Neutrophil (primary cell): ENCODE measurements at regions not wholly inside any gene's neighbourhood (a gene's known extent, or its start where the extent isn't known, plus 50 kb on each side); places are given as distances from the start of the nearest gene placed in this dataset.

ENCODE experiments used
- H3K27ac ChIP-seq: fragments of 200-600 bp; sonication (generic); 2 replicates; pipeline ENCODE4 v1.5.1; 2016; ENCODE audit warnings: mild to moderate bottlenecking, moderate library complexity
- H3K27me3 ChIP-seq: fragments of 200-600 bp; sonication (generic); 2 replicates; pipeline ENCODE4 v1.6.0; 2016; ENCODE audit warnings: mild to moderate bottlenecking
- H3K36me3 ChIP-seq: fragments of 200-600 bp; sonication (generic); 2 replicates; pipeline ENCODE4 v1.5.1; 2017
- H3K4me1 ChIP-seq, 2 experiments: fragments of 200-600 bp in 1 of 2; sonication (generic) in 1 of 2; 1 replicate in 1 of 2; 2 replicates in 1 of 2; pipeline versions ENCODE4 v1.5.1 to v1.6.1; 2013 to 2016; ENCODE audit warnings: low read depth in 1 of 2, low read length in 1 of 2, mild to moderate bottlenecking in 1 of 2, moderate library complexity in 1 of 2; ENCODE audit not compliant: control insufficient read depth in 1 of 2, insufficient read depth in 1 of 2
- H3K4me3 ChIP-seq, 2 experiments: fragments of 200-600 bp in 1 of 2; sonication (generic) in 1 of 2; 1 replicate in 1 of 2; 2 replicates in 1 of 2; pipeline ENCODE4 v1.5.1; 2013 to 2016; ENCODE audit warnings: low read depth in 1 of 2, low read length in 1 of 2, mild to moderate bottlenecking in 1 of 2, moderate library complexity in 1 of 2
- H3K9me3 ChIP-seq: fragments of 200-600 bp; sonication (generic); 2 replicates; pipeline ENCODE4 v1.5.1; 2016
- TF ChIP-seq, protein P1 (sequence below): fragments of 200-600 bp; sonication (generic); IDR thresholded peaks from 2 replicates; pipeline ENCODE4 v1.5.1; 2016; ENCODE audit warnings: antibody characterized with exemption

- no peak overlapping the region for H3K4me3 ChIP-seq
- TF ChIP-seq, protein P1, sequence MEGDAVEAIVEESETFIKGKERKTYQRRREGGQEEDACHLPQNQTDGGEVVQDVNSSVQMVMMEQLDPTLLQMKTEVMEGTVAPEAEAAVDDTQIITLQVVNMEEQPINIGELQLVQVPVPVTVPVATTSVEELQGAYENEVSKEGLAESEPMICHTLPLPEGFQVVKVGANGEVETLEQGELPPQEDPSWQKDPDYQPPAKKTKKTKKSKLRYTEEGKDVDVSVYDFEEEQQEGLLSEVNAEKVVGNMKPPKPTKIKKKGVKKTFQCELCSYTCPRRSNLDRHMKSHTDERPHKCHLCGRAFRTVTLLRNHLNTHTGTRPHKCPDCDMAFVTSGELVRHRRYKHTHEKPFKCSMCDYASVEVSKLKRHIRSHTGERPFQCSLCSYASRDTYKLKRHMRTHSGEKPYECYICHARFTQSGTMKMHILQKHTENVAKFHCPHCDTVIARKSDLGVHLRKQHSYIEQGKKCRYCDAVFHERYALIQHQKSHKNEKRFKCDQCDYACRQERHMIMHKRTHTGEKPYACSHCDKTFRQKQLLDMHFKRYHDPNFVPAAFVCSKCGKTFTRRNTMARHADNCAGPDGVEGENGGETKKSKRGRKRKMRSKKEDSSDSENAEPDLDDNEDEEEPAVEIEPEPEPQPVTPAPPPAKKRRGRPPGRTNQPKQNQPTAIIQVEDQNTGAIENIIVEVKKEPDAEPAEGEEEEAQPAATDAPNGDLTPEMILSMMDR = no peak
- no peaks in the 10 kb centered on the region for H3K9me3 ChIP-seq
- H3K27me3 ChIP-seq = no peaks in the 10 kb centered on the region
- H3K4me1 ChIP-seq = no peaks in the 10 kb centered on the region
- no peaks in the 10 kb centered on the region for H3K36me3 ChIP-seq
- H3K27ac ChIP-seq = no peak overlapping the region
These were observed 142.3 kb upstream of the STT3B start for GRCh38 chr3:31390466-31390865.

GRCh38 chr3:31391150-31391549, 141.6 kb upstream of the STT3B start:
- no peaks in the 10 kb centered on the region for H3K36me3 ChIP-seq
- H3K9me3 ChIP-seq = no peaks in the 10 kb centered on the region
- no peak overlapping the region for H3K27ac ChIP-seq
- TF ChIP-seq, protein P1 = no peak
- H3K27me3 ChIP-seq = no peaks in the 10 kb centered on the region
- H3K4me3 ChIP-seq = no peak overlapping the region
- H3K4me1 ChIP-seq = no peaks in the 10 kb centered on the region

- TF ChIP-seq, protein P1 = no peak
- no peak overlapping the region for H3K27ac ChIP-seq
- H3K27me3 ChIP-seq = no peaks in the 10 kb centered on the region
These were observed 140.2 kb upstream of the STT3B start for GRCh38 chr3:31392568-31392967.

DNA sequence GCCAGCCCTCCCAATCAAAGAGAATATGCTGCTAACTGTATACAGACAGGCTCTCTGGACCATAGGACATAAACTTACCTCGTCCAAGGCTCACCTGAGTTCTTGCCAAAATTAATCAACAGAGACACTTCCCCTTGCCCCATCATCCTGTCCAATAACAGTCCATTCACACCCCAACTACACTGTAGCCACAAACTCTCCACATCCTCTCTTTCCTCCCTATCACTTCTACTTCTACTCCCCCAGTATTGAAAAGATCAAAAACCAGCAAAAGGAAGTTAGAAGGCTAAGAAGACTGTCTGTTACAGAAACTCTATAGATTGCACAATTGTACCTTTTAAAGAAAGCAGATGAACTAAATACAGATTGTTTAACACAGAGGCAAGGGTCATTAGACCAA, 133.5 kb upstream of the STT3B start:
- peaks cover 9% of the 10 kb centered on the region in 2 experiments for H3K4me1 ChIP-seq

More at GRCh38 chr3:31392568-31392967, 140.2 kb upstream of the STT3B start:
- Histone ChIP-seq H3K36me3 (no peaks in the 10 kb centered on the region), H3K4me3 (no peak overlapping the region), H3K9me3 (no peaks in the 10 kb centered on the region), H3K4me1 (no peaks in the 10 kb centered on the region)

GRCh38 chr3:31402117-31402516, 130.6 kb upstream of the STT3B start:
- Histone ChIP-seq H3K9me3 (no peaks in the 10 kb centered on the region), H3K27me3 (no peaks in the 10 kb centered on the region), H3K4me1 (peaks cover 9% of the 10 kb centered on the region in 2 experiments), H3K36me3 (no peaks in the 10 kb centered on the region), H3K27ac (no peak overlapping the region), H3K4me3 (no peak overlapping the region)
- TF ChIP-seq, protein P1 = no peak

More for the DNA sequence above, 133.5 kb upstream of the STT3B start:
- no peak overlapping the region for H3K27ac ChIP-seq
- TF ChIP-seq, protein P1 = no peak
- H3K27me3 ChIP-seq = no peaks in the 10 kb centered on the region
- no peaks in the 10 kb centered on the region for H3K9me3 ChIP-seq
- H3K4me3 ChIP-seq = no peak overlapping the region
- H3K36me3 ChIP-seq = no peaks in the 10 kb centered on the region

- H3K27me3 ChIP-seq = no peaks in the 10 kb centered on the region
These were observed 129.5 kb upstream of the STT3B start for GRCh38 chr3:31403197-31403596.

More at GRCh38 chr3:31403197-31403596, 129.5 kb upstream of the STT3B start:
- Histone ChIP-seq H3K36me3 (no peaks in the 10 kb centered on the region), H3K9me3 (no peaks in the 10 kb centered on the region), H3K4me3 (no peak overlapping the region), H3K4me1 (peaks cover 9% of the 10 kb centered on the region in 2 experiments), H3K27ac (no peak overlapping the region)
- TF ChIP-seq, protein P1 = no peak
